Psoas muscle (tissue), 7 donors: ENCODE measurements at regions not wholly inside any gene's neighbourhood (a gene's known extent, or its start where the extent isn't known, plus 50 kb on each side); places are given as distances from the start of the nearest gene placed in this dataset.

ENCODE experiments used
- ATAC-seq, 4 donors: fragments of 200-7000 bp; cut with Tn5 transposase; one replicate each; pipeline ENCODE4 v1.9.1; 2020; ENCODE audit warnings: moderate library complexity in 3 of 4, mild to moderate bottlenecking in 2 of 4
- DNase-seq, 2 donors: peaks; one replicate each; pipeline ENCODE4 v3.0.0-alpha.2; 2020
- H3K27ac ChIP-seq: fragments of 200-600 bp; one replicate; pipeline ENCODE4 v1.8.0; 2022
- H3K27me3 ChIP-seq, 3 donors: fragments of 200-600 bp in 1 of 3; one replicate each; pipeline versions ENCODE4 v1.6.1 to v1.8.0; 2013 to 2022; ENCODE audit warnings: low read length in 2 of 3, mild to moderate bottlenecking in 2 of 3, moderate library complexity in 1 of 3; ENCODE audit not compliant: insufficient read depth in 3 of 3
- H3K36me3 ChIP-seq, 2 donors: fragments of 200-600 bp in 1 of 2; one replicate each; pipeline versions ENCODE4 v1.6.1 to v1.8.0; 2013 to 2022; ENCODE audit warnings: low read depth in 1 of 2, mild to moderate bottlenecking in 1 of 2, moderate library complexity in 1 of 2; ENCODE audit not compliant: insufficient read depth in 1 of 2
- H3K4me1 ChIP-seq: fragments of 200-600 bp; one replicate; pipeline ENCODE4 v1.8.0; 2022
- H3K4me3 ChIP-seq: fragments of 200-600 bp; one replicate; pipeline ENCODE4 v1.8.0; 2022; ENCODE audit warnings: mild to moderate bottlenecking
- H3K9me3 ChIP-seq: fragments of 200-600 bp; one replicate; pipeline ENCODE4 v1.8.0; 2022
- WGBS, 3 donors: extraction: QIAGEN DNeasy Blood & Tissue Kit; methylation state at CpG; one replicate each; pipeline versions ENCODE4 v1.1.6 to v1.1.7; 2013; 5-methylcytosine and 5-hydroxymethylcytosine counted together
- intact Hi-C, 2 donors: fragments of 100-400 bp; cut with DNase I; formaldehyde crosslinking; loops; one replicate each; pipeline versions ENCODE4 v1.11.0 to v1.14.2; 2022
- TF ChIP-seq, protein P1 (sequence below): fragments of 200-600 bp; IDR thresholded peaks from one replicate; pipeline ENCODE4 v1.8.0; 2022; ENCODE audit warnings: antibody characterized with exemption
- donor health status: healthy with polysubstance abuse.
- donor health status: DM: no; HTN: no; CAD: no; lungs with moderate emphysema.
- donor health status: Bipolar disorder and iron deficiency.
- donor health status: healthy.
- donor health status: DM: yes; HTN: yes; CAD: no.
- donor health status: DM: no; HTN: no; CAD: no.
- donor health status: DM: yes; HTN: yes; CAD: no.

DNA sequence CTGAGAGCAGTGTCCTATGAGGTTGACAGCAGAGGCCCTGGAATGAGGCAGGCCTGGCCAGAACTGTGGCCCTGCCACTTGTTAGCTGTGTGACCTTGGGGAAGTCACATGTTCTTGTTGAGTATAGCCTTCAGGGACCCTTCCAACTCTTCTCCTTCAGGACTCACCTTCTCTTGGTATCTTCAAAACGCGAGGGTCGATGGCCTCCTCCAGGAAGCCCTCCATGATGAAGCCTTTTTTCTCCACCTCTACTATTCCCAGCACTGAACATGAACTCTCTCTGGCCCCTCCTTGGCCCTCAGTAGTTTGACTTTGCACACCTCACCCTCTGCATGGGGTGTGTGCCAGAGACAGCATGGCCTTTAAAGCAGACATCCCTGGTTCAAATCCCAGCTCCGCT, 195.1 kb upstream of the LINGO1 start:
- DNase-seq (peak in 1 of 2 donors; percentile 6), ATAC-seq (no peak)
- Histone ChIP-seq H3K27ac (no peak overlapping the region), H3K27me3 (no peaks in the 10 kb centered on the region), H3K9me3 (no peaks in the 10 kb centered on the region), H3K36me3 (no peaks in the 10 kb centered on the region), H3K4me3 (no peak overlapping the region), H3K4me1 (no peaks in the 10 kb centered on the region)
- TF ChIP-seq, protein P1, sequence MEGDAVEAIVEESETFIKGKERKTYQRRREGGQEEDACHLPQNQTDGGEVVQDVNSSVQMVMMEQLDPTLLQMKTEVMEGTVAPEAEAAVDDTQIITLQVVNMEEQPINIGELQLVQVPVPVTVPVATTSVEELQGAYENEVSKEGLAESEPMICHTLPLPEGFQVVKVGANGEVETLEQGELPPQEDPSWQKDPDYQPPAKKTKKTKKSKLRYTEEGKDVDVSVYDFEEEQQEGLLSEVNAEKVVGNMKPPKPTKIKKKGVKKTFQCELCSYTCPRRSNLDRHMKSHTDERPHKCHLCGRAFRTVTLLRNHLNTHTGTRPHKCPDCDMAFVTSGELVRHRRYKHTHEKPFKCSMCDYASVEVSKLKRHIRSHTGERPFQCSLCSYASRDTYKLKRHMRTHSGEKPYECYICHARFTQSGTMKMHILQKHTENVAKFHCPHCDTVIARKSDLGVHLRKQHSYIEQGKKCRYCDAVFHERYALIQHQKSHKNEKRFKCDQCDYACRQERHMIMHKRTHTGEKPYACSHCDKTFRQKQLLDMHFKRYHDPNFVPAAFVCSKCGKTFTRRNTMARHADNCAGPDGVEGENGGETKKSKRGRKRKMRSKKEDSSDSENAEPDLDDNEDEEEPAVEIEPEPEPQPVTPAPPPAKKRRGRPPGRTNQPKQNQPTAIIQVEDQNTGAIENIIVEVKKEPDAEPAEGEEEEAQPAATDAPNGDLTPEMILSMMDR, result no peak
- 93 to 95% (median 95%) methylated on average over 4 of the region's 4 CpGs for WGBS, 3 donors
- intact Hi-C loops, result no loop called here

DNA sequence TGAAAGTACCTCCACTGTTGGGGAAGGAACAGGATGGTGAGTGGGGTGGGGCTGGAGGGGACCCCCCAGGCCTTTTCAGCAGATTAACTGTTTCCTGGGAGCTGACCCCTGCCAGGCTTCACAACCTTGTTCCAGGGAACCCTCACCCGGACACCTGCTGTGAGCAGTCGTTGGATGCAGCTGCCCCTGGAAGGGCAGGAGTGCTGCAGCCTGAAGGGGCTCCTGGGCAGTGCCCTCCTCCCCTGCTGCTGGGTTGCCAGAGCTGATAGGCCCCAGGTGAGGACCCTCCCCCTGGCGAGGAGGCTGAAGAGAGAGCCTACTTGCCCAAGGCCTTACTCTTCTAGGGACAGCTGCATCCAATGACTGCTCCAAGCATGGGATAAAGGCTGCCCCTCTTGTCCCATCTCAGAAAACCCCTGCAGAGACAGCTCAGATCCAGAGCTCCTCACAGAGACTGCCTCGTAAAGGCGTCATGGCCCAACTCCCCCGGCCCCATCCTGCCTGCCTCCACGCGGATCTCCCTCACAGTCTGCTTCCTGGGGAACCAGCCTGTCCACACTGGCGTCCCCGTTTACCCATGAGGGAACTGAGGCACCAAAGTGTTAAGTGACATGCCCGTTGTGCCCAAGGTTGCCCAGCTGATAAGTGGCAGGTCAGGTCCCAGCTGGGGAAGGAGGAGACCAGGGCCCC, 193.4 kb upstream of the LINGO1 start:
- DNase-seq, result peak in 1 of 2 donors; percentile 44
- WGBS, 3 donors, result 73 to 79% (median 79%) methylated on average over 11 of the region's 11 CpGs
- intact Hi-C loops, result no loop called here

DNA sequence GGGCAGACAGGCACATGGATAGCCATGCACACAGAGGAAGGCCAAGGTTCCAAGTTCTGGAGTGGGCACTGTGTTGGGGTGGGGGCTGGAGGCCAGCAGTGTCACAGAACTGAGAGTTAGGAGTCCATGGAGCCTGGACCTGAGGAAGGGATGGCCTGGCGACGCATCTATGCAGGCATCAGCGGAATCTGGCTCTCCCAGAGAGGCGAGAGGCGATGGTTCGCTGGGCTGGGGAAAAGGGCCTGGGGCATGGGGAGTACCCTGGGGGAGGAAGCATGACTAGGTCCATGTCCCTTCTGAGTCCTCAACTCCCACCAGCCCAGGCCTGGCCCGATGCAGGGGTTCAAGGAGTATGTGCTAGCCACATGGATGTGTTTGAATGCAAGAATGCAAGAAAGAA, 192.8 kb upstream of the LINGO1 start:
- Histone ChIP-seq H3K36me3 (no peaks in the 10 kb centered on the region), H3K9me3 (no peaks in the 10 kb centered on the region), H3K27ac (no peak overlapping the region), H3K4me3 (no peak overlapping the region), H3K27me3 (peaks cover 0 to 15% (median 2%) of the 10 kb centered on the region in 3 donors), H3K4me1 (no peaks in the 10 kb centered on the region)
- 89 to 93% (median 92%) methylated on average over 7 of the region's 7 CpGs for WGBS, 3 donors
- TF ChIP-seq, protein P1, result no peak
- DNase-seq (peak in 1 of 2 donors; percentile 41), ATAC-seq (no peak)
- intact Hi-C loops, result no loop called here

More for the DNA sequence above, 193.4 kb upstream of the LINGO1 start:
- Histone ChIP-seq H3K27me3 (peaks cover 0 to 8% (median 0%) of the 10 kb centered on the region in 3 donors), H3K9me3 (no peaks in the 10 kb centered on the region), H3K27ac (no peak overlapping the region), H3K4me3 (no peak overlapping the region), H3K36me3 (no peaks in the 10 kb centered on the region), H3K4me1 (no peaks in the 10 kb centered on the region)
- ATAC-seq, result no peak
- TF ChIP-seq, protein P1, result no peak

DNA sequence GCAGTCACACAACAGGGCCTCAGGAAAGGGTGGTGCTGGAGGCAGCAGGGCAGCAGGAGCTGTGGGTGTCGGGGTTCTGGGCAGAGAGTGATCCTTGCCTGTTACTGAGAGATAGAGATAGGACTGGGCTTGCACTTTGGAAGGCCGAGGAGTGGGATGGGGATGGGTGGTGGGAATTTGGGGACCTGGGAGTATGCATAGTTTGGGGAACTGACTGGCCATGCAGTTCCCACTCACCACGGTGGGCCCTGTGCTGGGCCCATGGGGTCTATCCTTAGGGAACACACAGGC, 192.5 kb upstream of the LINGO1 start:
- no peaks in the 10 kb centered on the region for H3K9me3 ChIP-seq
- H3K27ac ChIP-seq, result no peak overlapping the region
- H3K36me3 ChIP-seq, result no peaks in the 10 kb centered on the region
- intact Hi-C loops, result no loop called here
- no peak overlapping the region for H3K4me3 ChIP-seq
- H3K27me3 ChIP-seq, result peaks cover 0 to 18% (median 6%) of the 10 kb centered on the region in 3 donors
- H3K4me1 ChIP-seq, result no peaks in the 10 kb centered on the region
- TF ChIP-seq, protein P1, result no peak
- DNase-seq, result peak in 1 of 2 donors; percentile 20
- no peak for ATAC-seq
- WGBS, 3 donors, result 76 to 78% (median 77%) methylated on average over 3 of the region's 3 CpGs
